ENCODE measurements at regions not wholly inside any gene's neighbourhood (a gene's known extent, or its start where the extent isn't known, plus 50 kb on each side); places are given as distances from the start of the nearest gene placed in this dataset.
A peak's percentile ranks its signal among the peaks of the same experiment; 100 is the strongest.

GRCh38 chr20:63081351-63081750 lies 74.6 kb upstream of the BHLHE23 start:
- no peak for TF ChIP-seq ZBTB7A (IDR thresholded peaks at IDR 0.05; ENCODE audit: low read depth)
- no peak for TF ChIP-seq EP300 (IDR thresholded peaks at IDR 0.05; ENCODE audit: borderline replicate concordance)
- no peak for TF ChIP-seq CEBPB (IDR thresholded peaks at IDR 0.05)
- TF ChIP-seq TCF12 (IDR thresholded peaks at IDR 0.05; ENCODE audit: low read depth): no peak
- TF ChIP-seq RAD21 (IDR thresholded peaks at IDR 0.05; ENCODE audit: low read depth): no peak

- TF ChIP-seq RAD21 (IDR thresholded peaks at IDR 0.05; ENCODE audit: low read depth): no peak
- 0 out of 2 replicates have a peak, but pooled peaks have one; percentile 31 for TF ChIP-seq REST (IDR thresholded peaks at IDR 0.05; ENCODE audit: low read depth)
Observed at GRCh38 chr20:63080811-63081210, 74.0 kb upstream of the BHLHE23 start.

GRCh38 chr20:63080411-63080810 lies 73.6 kb upstream of the BHLHE23 start:
- TF ChIP-seq ZBTB7A (IDR thresholded peaks at IDR 0.05; ENCODE audit: low read depth) (no peak), RAD21 (IDR thresholded peaks at IDR 0.05; ENCODE audit: low read depth) (no peak)

- TF ChIP-seq USF1 (IDR thresholded peaks at IDR 0.05) (no peak), EP300 (IDR thresholded peaks at IDR 0.05; ENCODE audit: borderline replicate concordance) (no peak), ZBTB7A (IDR thresholded peaks at IDR 0.05; ENCODE audit: low read depth) (no peak), TAF1 (IDR thresholded peaks at IDR 0.05; ENCODE audit: low read depth) (no peak), RAD21 (IDR thresholded peaks at IDR 0.05; ENCODE audit: low read depth) (no peak), REST (IDR thresholded peaks at IDR 0.05; ENCODE audit: low read depth) (no peak), NFIC (IDR thresholded peaks at IDR 0.05) (no peak)
Observed at GRCh38 chr20:63079971-63080370, 73.2 kb upstream of the BHLHE23 start.

- no peak for TF ChIP-seq TAF1 (IDR thresholded peaks at IDR 0.05; ENCODE audit: low read depth)
- no peak for TF ChIP-seq EP300 (IDR thresholded peaks at IDR 0.05; ENCODE audit: borderline replicate concordance)
- no peak for TF ChIP-seq CREB1 (IDR thresholded peaks at IDR 0.05; ENCODE audit: low read depth)
- TF ChIP-seq ZBTB7A (IDR thresholded peaks at IDR 0.05; ENCODE audit: low read depth): no peak
Observed at GRCh38 chr20:63077705-63078104, 70.9 kb upstream of the BHLHE23 start.

GRCh38 chr20:63076421-63076820 lies 69.7 kb upstream of the BHLHE23 start:
- TF ChIP-seq ZBTB7A (IDR thresholded peaks at IDR 0.05; ENCODE audit: low read depth) (no peak), TCF12 (IDR thresholded peaks at IDR 0.05; ENCODE audit: low read depth) (no peak), NFIC (IDR thresholded peaks at IDR 0.05) (no peak), CREB1 (IDR thresholded peaks at IDR 0.05; ENCODE audit: low read depth) (no peak), YY1 (IDR thresholded peaks at IDR 0.05; ENCODE audit: low read depth) (no peak), FOXM1 (IDR thresholded peaks at IDR 0.05; ENCODE audit: borderline replicate concordance, low read depth) (no peak), RAD21 (IDR thresholded peaks at IDR 0.05; ENCODE audit: low read depth) (no peak), USF1 (IDR thresholded peaks at IDR 0.05) (no peak), TEAD4 (IDR thresholded peaks at IDR 0.05) (no peak), CEBPB (IDR thresholded peaks at IDR 0.05) (no peak), REST (IDR thresholded peaks at IDR 0.05; ENCODE audit: low read depth) (no peak), EP300 (IDR thresholded peaks at IDR 0.05; ENCODE audit: borderline replicate concordance) (no peak), EGR1 (IDR thresholded peaks at IDR 0.05) (no peak)
